Kidney tubule cell (primary cell): ENCODE measurements at regions not wholly inside any gene's neighbourhood (a gene's known extent, or its start where the extent isn't known, plus 50 kb on each side); places are given as distances from the start of the nearest gene placed in this dataset.
"Not testable (repeated sequence)": the region's sequence is repeated elsewhere in the genome, so short reads cannot be mapped to it uniquely, and the experiment has no call there.

Experiments
- DNase-seq: peaks from one replicate; pipeline ENCODE4 v3.0.0-alpha.2; 2018; ENCODE audit warnings: low spot score

- DNase-seq = peak; percentile 66
These were observed 267.8 kb downstream of the KTN1 start for GRCh38 chr14:55847766-55848165.

- DNase-seq = no peak
These were observed 269.0 kb downstream of the KTN1 start for GRCh38 chr14:55848964-55849363.

DNA sequence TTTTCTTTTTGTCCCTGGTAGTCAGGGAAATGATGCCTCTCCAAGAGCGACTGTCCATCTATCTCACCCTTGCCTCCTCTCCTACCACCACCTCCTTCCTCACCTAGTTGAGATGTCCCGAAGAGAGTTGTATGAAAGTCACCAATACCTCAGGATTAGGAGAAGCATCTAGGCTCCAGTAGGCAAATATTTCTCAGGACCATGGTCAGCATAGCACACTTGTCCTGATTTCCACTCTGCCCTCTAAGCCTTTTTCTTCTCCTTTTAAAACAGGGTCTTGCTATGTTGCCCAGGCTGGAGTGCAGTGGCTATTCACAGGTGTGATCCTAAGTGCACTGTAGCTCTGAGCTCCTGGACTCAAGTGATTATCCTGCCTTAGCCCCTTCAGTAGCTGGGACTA lies 268.4 kb upstream of the PELI2 start:
- no peak for DNase-seq

DNA sequence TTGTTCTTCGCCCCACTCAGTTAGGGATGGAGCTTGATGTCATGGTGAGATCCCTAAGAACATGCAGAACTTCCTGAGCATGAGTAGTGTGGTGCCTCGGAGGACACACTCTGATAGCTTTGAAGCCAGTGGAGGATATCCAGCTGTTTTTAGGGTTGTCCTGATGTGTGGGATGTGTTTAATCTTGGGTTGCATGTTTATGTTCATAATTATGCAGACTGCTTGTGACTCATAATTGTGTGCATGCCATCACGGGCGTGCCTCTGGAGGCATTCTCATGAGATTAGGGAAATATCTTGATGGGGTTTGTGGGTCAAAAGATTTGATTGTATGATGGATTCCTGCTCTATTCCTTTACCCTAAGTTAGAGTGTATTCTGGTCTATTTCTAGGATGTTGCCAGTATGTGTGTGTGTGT lies 267.4 kb upstream of the PELI2 start:
- DNase-seq = no peak

DNA sequence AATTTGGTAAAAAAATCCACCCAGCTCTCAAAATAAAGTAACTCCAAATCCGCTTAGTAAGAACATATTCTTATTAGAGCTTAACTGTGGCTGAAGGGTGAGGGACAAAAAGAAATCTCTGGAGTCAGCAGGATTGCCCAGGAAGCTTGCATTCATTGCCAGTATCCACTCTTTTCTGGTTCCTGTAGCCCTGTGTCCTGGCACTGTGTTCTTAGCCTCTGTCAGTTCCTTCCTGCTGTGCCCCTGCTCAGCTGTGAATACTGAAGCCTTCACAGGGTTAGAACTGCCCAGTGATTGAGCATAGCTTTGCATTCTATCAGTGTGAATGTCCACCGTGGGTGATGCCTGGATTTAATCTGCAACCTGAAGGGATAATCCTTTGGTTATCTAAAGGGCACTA lies 266.9 kb upstream of the PELI2 start:
- DNase-seq = no peak

DNA sequence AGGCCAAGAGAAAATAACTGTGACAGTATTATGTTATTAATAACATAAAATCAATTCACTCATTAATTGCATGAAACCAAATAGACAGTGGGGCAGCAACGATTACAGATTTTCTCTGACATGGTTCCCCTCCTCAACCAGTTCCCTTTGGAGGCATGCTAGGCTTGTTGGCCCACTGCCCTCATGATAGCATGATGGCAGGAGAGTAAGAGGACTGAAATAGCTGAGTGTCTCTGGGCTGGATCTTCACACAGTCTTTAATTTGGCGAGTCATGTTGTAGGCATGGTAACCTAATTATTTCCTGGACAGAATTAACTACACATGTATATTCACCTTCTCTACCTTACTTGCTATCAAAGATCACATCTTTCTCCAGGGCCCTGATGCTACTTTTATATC lies 266.2 kb upstream of the PELI2 start:
- DNase-seq = peak; percentile 35

DNA sequence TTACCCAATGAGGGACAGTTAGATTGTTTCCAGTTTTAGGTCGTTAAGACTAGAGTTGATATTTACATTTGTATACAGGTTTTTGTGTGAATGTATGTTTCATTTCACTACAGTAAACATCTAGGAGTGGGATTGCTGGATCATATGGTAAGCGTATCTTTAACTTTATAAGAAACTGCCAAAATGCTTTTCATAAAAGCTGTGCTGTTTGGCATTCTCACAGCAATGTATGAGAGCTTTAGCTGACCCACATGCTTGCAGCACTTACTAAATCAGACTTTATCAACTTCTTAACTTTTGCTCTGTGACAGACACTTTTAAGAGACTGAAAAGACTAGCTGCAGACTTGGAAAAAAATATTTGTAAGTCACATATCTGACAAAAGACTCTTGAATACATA lies 262.5 kb upstream of the PELI2 start:
- no peak for DNase-seq

DNA sequence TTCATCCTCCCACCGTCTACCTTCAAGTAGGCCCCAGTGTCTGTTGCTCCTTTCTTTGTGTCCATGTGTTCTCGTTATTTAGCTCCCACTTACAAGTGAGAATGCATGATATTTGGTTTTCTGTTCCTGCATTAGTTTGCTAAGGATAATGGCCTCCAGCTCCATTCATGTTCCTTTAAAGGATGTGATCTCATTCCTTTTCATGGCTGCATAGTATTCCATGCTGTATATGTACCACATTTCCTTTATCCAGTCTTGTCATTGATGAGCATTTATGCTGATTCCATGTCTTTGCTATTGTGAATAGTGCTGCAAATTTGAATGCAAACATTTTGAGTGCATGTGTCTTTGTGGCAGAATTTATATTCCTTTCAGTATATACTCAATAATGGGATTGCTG lies 259.6 kb upstream of the PELI2 start:
- DNase-seq = no peak

DNA sequence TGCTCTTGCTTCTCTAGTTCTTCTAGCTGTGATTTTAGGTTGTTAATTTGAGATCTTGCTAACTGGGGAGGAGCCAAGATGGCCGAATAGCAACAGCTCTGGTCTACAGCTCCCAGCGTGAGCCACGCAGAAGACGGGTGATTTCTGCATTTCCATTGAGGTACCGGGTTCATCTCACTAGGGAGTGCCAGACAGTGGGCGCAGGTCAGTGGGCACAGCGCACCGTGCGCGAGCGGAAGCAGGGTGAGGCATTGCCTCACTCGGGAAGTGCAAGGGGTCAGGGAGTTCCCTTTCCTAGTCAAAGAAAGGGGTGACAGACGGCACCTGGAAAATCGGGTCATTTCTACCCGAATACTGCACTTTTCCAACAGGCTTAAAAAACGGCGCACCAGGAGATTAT lies 256.6 kb upstream of the PELI2 start:
- DNase-seq = not testable (repeated sequence)

GRCh38 chr14:55864890-55865655 lies 253.1 kb upstream of the PELI2 start:
- DNase-seq = no peak

DNA sequence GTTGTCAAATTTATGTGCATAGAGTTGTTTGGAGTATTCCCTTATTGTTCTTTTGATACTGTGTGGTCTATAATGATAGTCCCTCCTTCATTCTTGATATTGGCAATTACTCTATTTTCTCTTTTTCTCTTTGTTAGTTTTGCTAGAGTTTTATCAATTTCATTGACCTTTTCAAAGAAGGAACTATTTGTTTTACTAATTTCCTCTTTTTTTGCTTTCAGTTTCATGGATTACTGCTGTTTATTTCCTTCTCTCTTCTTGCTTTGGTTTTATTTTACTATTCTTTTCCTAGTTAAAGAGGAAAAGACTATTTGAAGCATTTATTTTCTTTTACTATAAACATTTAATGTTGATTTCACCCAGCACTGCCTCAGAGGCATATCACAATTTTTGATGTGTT lies 250.9 kb upstream of the PELI2 start:
- no peak for DNase-seq

DNA sequence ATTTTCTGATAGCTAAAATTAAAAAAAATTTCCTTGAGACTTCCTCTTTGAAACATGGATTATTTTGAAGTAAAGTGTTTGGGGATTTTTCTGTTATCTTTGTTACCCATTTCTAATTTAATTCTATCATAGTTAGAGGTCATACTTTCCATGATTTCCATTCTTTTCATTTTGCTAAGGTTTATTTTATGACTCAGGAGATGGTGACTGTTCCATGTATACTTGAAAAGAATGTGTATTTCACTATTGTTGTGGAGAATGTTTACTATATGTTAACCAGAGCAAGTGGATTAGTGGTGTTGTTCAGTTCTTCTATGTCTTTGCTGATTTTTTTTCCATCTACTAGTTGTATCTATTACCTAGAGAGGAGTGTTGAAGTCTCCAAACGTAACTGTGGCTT lies 250.5 kb upstream of the PELI2 start:
- DNase-seq = peak; percentile 36

DNA sequence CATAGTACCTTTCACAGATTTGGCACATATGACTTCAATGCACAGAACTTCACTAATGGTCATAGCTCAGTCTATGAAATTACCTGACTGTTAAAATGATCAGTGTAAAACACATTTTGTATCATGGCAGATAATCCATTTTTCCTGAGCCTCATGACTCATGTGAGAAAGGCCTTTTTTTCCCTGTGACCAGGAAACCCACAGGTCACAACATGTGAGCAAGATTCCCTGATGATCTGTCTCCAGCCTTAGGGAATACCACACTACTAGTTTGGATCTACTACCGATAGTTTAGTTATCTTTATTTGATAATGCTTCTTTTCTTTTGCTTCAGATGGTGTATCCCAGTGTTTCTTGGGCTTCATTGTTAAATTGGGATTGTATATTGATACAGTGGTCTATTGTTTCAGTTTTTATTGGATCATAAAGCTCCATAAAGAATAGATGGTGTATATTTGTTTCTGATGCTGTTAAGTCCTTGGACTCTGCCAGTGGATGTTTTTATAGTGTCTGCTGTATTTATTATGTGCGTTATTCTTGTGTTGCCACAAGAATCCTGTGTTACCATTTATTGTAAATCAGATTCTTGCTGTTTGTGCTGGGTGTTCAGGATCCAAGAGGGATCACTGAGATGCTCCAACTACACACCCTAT lies 248.7 kb upstream of the PELI2 start:
- peak; percentile 35 for DNase-seq

DNA sequence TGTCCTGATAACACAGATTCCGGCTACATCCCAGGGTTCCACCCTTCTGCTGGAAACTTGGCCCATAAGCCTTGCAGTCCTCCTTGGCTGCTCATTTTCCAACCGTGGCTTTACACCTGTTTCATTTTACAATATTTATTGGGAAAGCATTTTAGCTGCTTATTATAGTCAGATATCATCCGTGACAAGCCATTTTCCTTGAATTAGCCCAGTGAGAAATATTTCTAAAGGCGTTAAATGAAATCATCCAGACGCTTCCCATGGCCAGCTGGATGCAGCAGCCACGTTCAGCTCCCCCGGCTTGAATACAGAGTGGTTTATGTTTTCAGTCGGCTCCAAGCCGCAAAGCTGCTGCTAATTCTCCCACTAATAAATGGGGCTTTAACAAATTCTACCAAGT lies 245.0 kb upstream of the PELI2 start:
- DNase-seq = no peak

- no peak for DNase-seq
These were observed 243.4 kb upstream of the PELI2 start for GRCh38 chr14:55874785-55875184.

- no peak for DNase-seq
These were observed 240.3 kb upstream of the PELI2 start for GRCh38 chr14:55877942-55878341.

GRCh38 chr14:55881577-55882241 lies 236.5 kb upstream of the PELI2 start:
- peak; percentile 44 for DNase-seq

DNA sequence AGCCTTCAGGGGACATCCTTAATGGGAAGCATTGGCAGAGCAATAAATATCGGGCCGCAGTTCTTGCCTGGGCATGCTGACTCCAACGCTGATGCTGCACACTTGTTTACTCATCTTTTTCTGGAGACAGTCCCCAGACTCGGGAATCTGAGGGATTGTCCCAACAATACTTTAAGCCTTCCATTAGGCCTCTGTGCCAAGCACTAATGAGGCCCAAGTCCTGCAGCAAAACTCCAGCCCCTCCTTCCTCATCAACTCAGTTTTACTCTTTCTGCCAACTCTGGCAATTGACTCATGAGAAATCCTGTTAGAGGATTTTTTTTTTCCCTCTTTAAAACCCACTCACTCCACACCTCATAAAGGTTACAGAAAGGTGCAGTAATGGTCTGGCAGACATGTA lies 233.4 kb upstream of the PELI2 start:
- no peak for DNase-seq

DNA sequence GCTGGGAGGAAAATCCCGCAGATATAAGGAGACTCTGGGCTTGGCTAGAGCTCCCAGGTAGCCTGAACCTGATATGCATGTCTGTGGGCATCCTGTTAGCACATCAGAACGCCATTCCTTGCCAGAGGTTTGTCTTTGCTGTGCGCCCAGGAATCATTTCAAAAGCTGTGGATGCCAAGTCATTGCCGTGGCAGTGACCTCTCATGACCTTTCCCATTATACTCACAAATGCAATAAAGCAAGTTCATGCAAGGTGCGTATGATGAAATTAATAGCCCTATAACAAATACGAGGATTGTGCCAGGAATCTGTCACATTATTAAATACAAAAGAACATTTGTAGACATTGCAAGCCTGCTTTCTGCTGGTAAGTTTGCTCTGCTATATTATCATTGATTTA lies 229.1 kb upstream of the PELI2 start:
- DNase-seq = peak; percentile 30

- DNase-seq = no peak
These were observed 226.5 kb upstream of the PELI2 start for GRCh38 chr14:55891692-55892091.

DNA sequence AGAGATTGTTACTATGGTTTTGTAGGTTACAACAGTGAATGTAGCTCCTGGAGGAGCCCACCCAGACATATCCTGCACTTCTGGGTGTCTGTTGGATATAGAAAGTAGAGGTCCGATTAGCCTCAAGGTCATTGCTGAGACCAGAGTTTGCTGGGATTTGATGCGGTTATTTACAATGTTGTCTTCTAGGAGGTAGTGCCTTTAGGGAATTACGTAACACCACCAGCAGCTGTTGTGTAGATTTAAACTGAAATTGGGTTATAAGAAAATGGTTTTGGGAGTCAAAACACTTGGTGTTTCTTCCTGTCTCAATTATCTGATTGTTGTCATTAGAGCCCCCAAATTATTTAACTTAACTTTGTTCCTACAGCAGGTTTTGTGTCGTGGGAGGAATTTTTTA lies 225.3 kb upstream of the PELI2 start:
- DNase-seq = no peak

DNA sequence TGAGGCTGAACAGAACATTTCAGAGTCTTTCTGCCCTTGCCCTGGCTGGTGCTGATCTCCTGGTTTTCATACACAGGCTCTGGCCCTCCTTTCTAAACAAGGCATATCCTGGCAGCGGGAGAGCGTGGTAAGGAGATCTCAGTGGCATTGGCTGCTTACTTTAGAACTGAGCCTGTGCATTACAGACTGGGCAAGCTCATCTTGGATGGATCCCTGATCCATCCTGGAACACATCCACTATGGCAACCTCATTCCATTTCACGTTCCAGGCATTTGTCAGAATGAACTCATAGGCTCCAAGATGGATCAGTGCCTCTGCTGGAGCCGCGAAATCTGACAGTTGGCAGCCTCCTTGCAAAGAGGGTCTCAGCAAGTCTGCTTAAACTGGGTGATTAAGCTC lies 224.5 kb upstream of the PELI2 start:
- no peak for DNase-seq

- no peak for DNase-seq
These were observed 221.2 kb upstream of the PELI2 start for GRCh38 chr14:55897031-55897430.
